ES-I3 (cell line): ENCODE measurements at regions not wholly inside any gene's neighbourhood (a gene's known extent, or its start where the extent isn't known, plus 50 kb on each side); places are given as distances from the start of the nearest gene placed in this dataset.

Source experiments
- H3K36me3 ChIP-seq: 2 replicates; pipeline ENCODE4 v1.6.1; 2013; ENCODE audit warnings: mild to moderate bottlenecking, low read length, control low read depth, moderate library complexity; ENCODE audit not compliant: insufficient read depth
- H3K4me1 ChIP-seq: 2 replicates; pipeline ENCODE4 v1.6.1; 2013; ENCODE audit warnings: mild to moderate bottlenecking, control low read depth, low read length; ENCODE audit not compliant: insufficient read depth
- H3K9ac ChIP-seq: 2 replicates; pipeline ENCODE4 v1.6.1; 2013; ENCODE audit warnings: low read depth, mild to moderate bottlenecking, low read length, moderate library complexity
- H3K9me3 ChIP-seq: 2 replicates; pipeline ENCODE4 v1.6.1; 2013; ENCODE audit warnings: mild to moderate bottlenecking, low read length, moderate library complexity; ENCODE audit not compliant: control insufficient read depth, insufficient read depth

GRCh38 chr2:51111532-51111931 lies 79.6 kb upstream of the NRXN1 start:
- Histone ChIP-seq H3K36me3 (no peaks in the 10 kb centered on the region), H3K4me1 (peaks cover 13% of the 10 kb centered on the region; the same call in 1 of the 2 replicates), H3K9ac (no peak overlapping the region), H3K9me3 (no peaks in the 10 kb centered on the region)

- Histone ChIP-seq H3K9me3 (no peaks in the 10 kb centered on the region), H3K9ac (no peak overlapping the region), H3K4me1 (peaks cover 13% of the 10 kb centered on the region; the same call in 1 of the 2 replicates)
These were observed 76.9 kb upstream of the NRXN1 start for GRCh38 chr2:51108794-51109193.

GRCh38 chr2:51107841-51108240 lies 75.9 kb upstream of the NRXN1 start:
- no peaks in the 10 kb centered on the region for H3K36me3 ChIP-seq
- no peak overlapping the region for H3K9ac ChIP-seq
- peaks cover 13% of the 10 kb centered on the region for H3K4me1 ChIP-seq
- no peaks in the 10 kb centered on the region for H3K9me3 ChIP-seq

More at GRCh38 chr2:51108794-51109193, 76.9 kb upstream of the NRXN1 start:
- no peaks in the 10 kb centered on the region for H3K36me3 ChIP-seq

- H3K36me3 ChIP-seq = no peaks in the 10 kb centered on the region
- no peaks in the 10 kb centered on the region for H3K9me3 ChIP-seq
- peaks cover 11% of the 10 kb centered on the region for H3K4me1 ChIP-seq
- H3K9ac ChIP-seq = no peak overlapping the region
These were observed 73.9 kb upstream of the NRXN1 start for GRCh38 chr2:51105811-51106210.

- Histone ChIP-seq H3K4me1 (peaks cover 3% of the 10 kb centered on the region; the same call in 1 of the 2 replicates), H3K36me3 (no peaks in the 10 kb centered on the region), H3K9me3 (no peaks in the 10 kb centered on the region), H3K9ac (no peak overlapping the region)
These were observed 71.3 kb upstream of the NRXN1 start for GRCh38 chr2:51103205-51103604.

- Histone ChIP-seq H3K9me3 (no peaks in the 10 kb centered on the region), H3K9ac (no peak overlapping the region), H3K36me3 (no peaks in the 10 kb centered on the region), H3K4me1 (no peaks in the 10 kb centered on the region)
These were observed 61.1 kb upstream of the NRXN1 start for GRCh38 chr2:51093016-51093415.

GRCh38 chr2:51085420-51086068 lies 53.6 kb upstream of the NRXN1 start:
- no peaks in the 10 kb centered on the region for H3K9me3 ChIP-seq
- H3K9ac ChIP-seq = no peak overlapping the region
- H3K4me1 ChIP-seq = no peaks in the 10 kb centered on the region
- no peaks in the 10 kb centered on the region for H3K36me3 ChIP-seq

- Histone ChIP-seq H3K4me1 (no peaks in the 10 kb centered on the region), H3K36me3 (no peaks in the 10 kb centered on the region), H3K9me3 (no peaks in the 10 kb centered on the region), H3K9ac (no peak overlapping the region)
These were observed 52.8 kb upstream of the NRXN1 start for GRCh38 chr2:51084750-51085149.
